ENCODE measurements at regions not wholly inside any gene's neighbourhood (a gene's known extent, or its start where the extent isn't known, plus 50 kb on each side); places are given as distances from the start of the nearest gene placed in this dataset.

DNA sequence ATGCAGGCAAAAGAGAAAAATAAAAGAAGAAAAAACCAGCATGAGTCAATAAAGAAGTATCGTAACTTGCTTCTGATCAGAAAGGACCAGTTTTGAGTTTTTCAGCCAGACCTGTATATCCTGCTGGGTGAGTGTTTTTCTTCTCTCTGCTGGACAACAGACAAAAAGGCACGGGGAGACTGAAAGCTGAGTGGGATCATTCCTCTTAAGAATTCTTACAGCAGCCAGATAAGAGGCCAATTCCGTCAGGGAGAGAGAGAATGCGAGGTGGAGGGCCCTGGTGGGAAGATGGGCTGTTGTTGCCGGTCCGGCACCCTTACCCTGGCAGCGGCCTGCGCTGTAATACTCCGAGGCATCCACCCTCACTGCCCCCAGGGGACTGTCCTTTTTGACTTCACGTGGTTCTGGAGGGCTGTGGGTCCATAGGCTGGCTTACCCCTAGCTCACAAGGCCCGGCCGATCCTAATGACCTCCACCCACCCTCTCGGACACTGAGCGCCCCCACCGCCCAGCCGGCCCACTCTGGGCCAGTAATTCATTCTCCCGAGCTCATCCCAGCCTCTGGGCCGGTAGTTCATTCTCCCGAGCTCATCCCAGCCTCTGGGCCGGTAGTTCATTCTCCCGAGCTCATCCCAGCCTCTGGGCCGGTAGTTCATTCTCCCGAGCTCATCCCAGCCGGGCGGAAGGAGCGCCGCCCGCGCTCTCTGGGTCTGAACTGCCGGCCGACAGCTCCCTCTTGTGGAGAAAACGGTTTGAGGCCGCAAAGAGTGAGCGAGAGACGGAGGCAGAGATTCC lies 118.3 kb upstream of the SIRPA start:
- Histone ChIP-seq H3K4me1 (peaks cover 0 to 8% (median 5%) of the 10 kb centered on the region in 4 donors), H3K9me3 (no peaks in the 10 kb centered on the region), H3K27ac (peak overlapping the region in 3 of 4 donors; percentile 47 to 66 (median 48)), H3K4me3 (peak overlapping the region; percentile 50 to 61 (median 58)), H3K36me3 (no peaks in the 10 kb centered on the region), H3K27me3 (no peaks in the 10 kb centered on the region)
- TF ChIP-seq, protein P1, sequence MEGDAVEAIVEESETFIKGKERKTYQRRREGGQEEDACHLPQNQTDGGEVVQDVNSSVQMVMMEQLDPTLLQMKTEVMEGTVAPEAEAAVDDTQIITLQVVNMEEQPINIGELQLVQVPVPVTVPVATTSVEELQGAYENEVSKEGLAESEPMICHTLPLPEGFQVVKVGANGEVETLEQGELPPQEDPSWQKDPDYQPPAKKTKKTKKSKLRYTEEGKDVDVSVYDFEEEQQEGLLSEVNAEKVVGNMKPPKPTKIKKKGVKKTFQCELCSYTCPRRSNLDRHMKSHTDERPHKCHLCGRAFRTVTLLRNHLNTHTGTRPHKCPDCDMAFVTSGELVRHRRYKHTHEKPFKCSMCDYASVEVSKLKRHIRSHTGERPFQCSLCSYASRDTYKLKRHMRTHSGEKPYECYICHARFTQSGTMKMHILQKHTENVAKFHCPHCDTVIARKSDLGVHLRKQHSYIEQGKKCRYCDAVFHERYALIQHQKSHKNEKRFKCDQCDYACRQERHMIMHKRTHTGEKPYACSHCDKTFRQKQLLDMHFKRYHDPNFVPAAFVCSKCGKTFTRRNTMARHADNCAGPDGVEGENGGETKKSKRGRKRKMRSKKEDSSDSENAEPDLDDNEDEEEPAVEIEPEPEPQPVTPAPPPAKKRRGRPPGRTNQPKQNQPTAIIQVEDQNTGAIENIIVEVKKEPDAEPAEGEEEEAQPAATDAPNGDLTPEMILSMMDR (IDR thresholded peaks at IDR 0.05) = peak; percentile 48 to 92 (median 86)
- no peak for TF ChIP-seq POLR2A (IDR thresholded peaks at IDR 0.05)
- DNase-seq = peak; percentile 84 to 93 (median 91)

DNA sequence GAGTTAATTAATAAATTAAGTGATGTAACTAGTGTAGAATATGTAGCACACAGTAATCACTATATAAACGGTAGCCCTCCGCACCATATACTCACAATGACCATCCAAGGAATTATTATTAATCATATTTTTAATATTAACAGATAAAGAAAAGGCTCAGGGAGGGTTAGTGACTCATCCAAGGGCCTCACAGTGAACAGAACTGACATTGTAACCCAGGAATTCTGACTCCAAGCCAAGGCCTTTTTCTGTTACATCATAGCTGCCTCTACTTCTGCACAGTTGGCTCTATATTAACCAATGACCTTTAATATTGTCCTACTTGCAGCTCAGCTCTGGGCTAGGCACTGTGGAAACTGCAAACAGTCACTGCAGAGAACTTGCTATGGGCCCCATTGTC lies 117.5 kb upstream of the SIRPG start:
- Histone ChIP-seq H3K4me1 (peaks cover 0 to 8% (median 5%) of the 10 kb centered on the region in 4 donors), H3K27me3 (no peaks in the 10 kb centered on the region)
- TF ChIP-seq, protein P1 (IDR thresholded peaks at IDR 0.05) = no peak
- no peak for TF ChIP-seq POLR2A (IDR thresholded peaks at IDR 0.05)

DNA sequence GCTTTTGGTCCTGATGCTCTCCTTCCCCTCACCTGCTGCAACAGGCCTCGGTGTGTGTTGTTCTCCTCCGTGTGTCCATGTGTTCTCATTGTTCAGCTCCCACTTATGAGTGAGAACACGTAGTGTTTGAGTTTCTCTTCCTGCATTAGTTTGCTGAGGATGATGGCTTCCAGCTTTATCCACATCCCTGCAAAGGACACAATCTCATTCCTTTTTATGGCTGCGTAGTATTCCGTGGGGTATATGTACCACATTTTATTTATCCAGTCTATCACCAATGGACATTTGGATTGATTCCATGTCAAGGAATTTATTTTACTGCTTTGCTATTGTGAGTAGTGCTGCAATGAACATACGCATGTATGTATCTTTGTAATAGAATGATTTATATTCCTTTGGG lies 116.9 kb upstream of the SIRPG start:
- DNase-seq = no peak
- Histone ChIP-seq H3K9me3 (no peaks in the 10 kb centered on the region), H3K27me3 (no peaks in the 10 kb centered on the region), H3K36me3 (no peaks in the 10 kb centered on the region), H3K4me3 (no peak overlapping the region), H3K4me1 (peaks cover 0 to 8% (median 5%) of the 10 kb centered on the region in 4 donors), H3K27ac (no peak overlapping the region)
- no peak for TF ChIP-seq POLR2A (IDR thresholded peaks at IDR 0.05)
- TF ChIP-seq, protein P1 (IDR thresholded peaks at IDR 0.05) = no peak

More for the DNA sequence above, 117.5 kb upstream of the SIRPG start:
- no peak for DNase-seq
- Histone ChIP-seq H3K27ac (no peak overlapping the region), H3K4me3 (no peak overlapping the region), H3K9me3 (no peaks in the 10 kb centered on the region), H3K36me3 (no peaks in the 10 kb centered on the region)

DNA sequence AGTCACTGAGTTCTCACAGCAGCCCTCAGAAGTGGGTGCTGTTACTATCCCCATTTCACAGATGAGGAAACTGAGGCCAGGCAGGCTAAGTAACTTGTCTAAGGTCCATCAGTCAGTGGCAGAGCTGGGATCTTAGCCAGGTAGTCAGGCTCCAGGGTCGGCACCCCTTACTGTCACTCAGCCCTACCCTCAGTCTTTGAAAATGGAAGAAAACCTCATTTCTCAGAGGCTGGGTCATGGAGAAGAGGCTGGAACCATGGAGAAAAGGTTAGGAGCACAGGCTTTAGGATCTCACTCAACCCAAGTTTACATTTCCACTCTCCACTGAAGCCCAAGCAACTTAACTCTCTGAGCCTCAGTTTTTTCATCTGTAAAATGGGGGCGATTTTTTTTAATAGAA lies 116.2 kb upstream of the SIRPG start:
- Histone ChIP-seq H3K9me3 (no peaks in the 10 kb centered on the region), H3K27ac (no peak overlapping the region), H3K27me3 (no peaks in the 10 kb centered on the region), H3K36me3 (no peaks in the 10 kb centered on the region), H3K4me1 (peaks cover 0 to 8% (median 5%) of the 10 kb centered on the region in 4 donors), H3K4me3 (no peak overlapping the region)
- no peak for DNase-seq
- TF ChIP-seq, protein P1 (IDR thresholded peaks at IDR 0.05) = no peak
- no peak for TF ChIP-seq POLR2A (IDR thresholded peaks at IDR 0.05)

DNA sequence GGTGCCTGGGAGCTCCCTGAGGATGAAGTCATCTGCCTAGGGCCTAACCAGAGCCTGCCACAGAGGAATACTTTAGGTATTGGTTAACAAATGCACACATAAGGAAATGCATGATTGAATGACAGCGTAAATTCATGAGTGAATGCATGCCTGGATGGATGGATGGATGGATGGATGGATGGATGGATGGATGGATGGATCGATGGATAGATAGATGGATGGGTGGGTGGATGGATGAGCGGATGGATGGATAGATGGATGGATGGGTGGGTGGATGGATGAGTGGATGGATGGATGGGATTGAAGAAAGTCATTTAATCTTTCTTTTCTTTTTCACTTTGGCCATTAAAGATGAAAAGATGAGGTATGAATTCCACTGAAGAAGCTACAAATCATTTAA lies 111.9 kb upstream of the SIRPG start:
- TF ChIP-seq, protein P1 (IDR thresholded peaks at IDR 0.05) = no peak
- no peak for TF ChIP-seq POLR2A (IDR thresholded peaks at IDR 0.05)
- H3K27ac ChIP-seq = no peak overlapping the region
- H3K27me3 ChIP-seq = no peaks in the 10 kb centered on the region
- no peaks in the 10 kb centered on the region for H3K4me1 ChIP-seq
- no peaks in the 10 kb centered on the region for H3K9me3 ChIP-seq
- no peak for DNase-seq
- H3K4me3 ChIP-seq = no peak overlapping the region
- no peaks in the 10 kb centered on the region for H3K36me3 ChIP-seq

Data from Peyer's patch (tissue), 4 donors.